ENCODE measurements at regions not wholly inside any gene's neighbourhood (a gene's known extent, or its start where the extent isn't known, plus 50 kb on each side); places are given as distances from the start of the nearest gene placed in this dataset.

DNA sequence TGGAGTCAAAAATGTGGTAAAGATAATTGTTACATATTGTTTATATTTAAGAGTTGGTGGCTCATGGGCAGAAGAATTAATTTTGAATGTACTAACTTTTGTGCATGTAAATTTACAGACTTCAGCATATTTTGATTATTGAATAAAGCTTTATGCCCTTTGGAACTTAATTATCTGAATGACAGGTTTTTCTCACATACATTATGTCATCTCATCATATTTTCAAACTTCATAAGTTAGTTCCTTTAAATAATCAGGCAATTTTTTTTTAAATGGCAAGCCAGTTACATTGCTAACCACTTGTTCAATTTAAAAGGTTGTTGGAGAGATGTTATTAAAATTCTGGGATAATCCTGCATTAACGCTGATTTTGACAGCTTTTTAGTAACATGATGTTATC lies 184.6 kb upstream of the EDIL3 start:
- no peak overlapping the region for H3K27ac Mint-ChIP-seq
- H3K9me3 Mint-ChIP-seq: no peaks in the 10 kb centered on the region
- no peak overlapping the region for H3K4me3 Mint-ChIP-seq
- no peaks in the 10 kb centered on the region for H3K4me1 Mint-ChIP-seq (ENCODE audit: low read depth)
- H3K27me3 Mint-ChIP-seq (ENCODE audit: low read depth): no peaks in the 10 kb centered on the region
- no peaks in the 10 kb centered on the region for H3K36me3 Mint-ChIP-seq (ENCODE audit: low read depth)

- Mint-ChIP-seq H3K9me3 (no peaks in the 10 kb centered on the region), H3K4me1 (ENCODE audit: low read depth) (no peaks in the 10 kb centered on the region)
Observed at GRCh38 chr5:84568171-84568570, 183.5 kb upstream of the EDIL3 start.

GRCh38 chr5:84565866-84566265 lies 181.2 kb upstream of the EDIL3 start:
- no peak overlapping the region for H3K4me3 Mint-ChIP-seq
- H3K27me3 Mint-ChIP-seq (ENCODE audit: low read depth): no peaks in the 10 kb centered on the region
- no peak overlapping the region for H3K27ac Mint-ChIP-seq
- no peaks in the 10 kb centered on the region for H3K9me3 Mint-ChIP-seq
- H3K4me1 Mint-ChIP-seq (ENCODE audit: low read depth): no peaks in the 10 kb centered on the region
- H3K36me3 Mint-ChIP-seq (ENCODE audit: low read depth): no peaks in the 10 kb centered on the region

More at GRCh38 chr5:84568171-84568570, 183.5 kb upstream of the EDIL3 start:
- Mint-ChIP-seq H3K27ac (no peak overlapping the region), H3K27me3 (ENCODE audit: low read depth) (no peaks in the 10 kb centered on the region), H3K4me3 (no peak overlapping the region), H3K36me3 (ENCODE audit: low read depth) (no peaks in the 10 kb centered on the region)

DNA sequence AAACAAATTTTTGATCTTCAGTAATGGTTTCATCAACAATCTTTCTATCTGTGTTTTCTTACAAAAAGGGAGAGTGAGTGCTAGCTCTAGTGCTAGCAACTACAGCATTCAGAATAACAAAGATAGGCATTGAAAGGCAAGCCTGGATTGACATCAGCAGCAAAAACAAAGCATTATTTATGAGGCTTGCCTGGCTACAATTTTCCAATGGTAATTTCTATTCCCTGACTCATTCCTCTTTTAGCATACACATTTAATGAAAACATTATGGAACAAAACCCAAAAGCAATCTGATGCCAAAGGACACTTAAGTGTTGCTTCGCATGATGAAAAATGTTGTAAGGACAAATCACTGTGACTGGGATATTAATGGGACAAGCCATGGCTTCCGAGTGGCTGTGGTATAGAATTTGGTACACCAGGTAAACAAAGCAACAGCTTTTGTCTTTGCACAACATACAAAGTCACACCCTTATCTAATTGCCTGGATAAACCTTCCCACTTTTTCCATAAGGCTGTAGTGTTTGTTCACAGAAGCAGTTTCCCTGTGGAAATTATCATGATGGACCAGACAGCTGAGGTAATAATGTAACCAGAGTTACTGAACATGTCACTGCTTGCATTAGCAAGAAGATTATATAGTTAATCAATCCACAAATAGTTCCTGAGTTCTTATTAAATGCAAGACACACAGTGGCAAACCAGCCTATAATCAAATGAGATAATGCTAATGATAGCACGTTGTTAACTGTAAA lies 179.8 kb upstream of the EDIL3 start:
- Mint-ChIP-seq H3K27me3 (ENCODE audit: low read depth) (no peaks in the 10 kb centered on the region), H3K4me1 (ENCODE audit: low read depth) (no peaks in the 10 kb centered on the region), H3K9me3 (no peaks in the 10 kb centered on the region), H3K27ac (no peak overlapping the region), H3K36me3 (ENCODE audit: low read depth) (no peaks in the 10 kb centered on the region), H3K4me3 (no peak overlapping the region)

GRCh38 chr5:84550222-84550621 lies 165.5 kb upstream of the EDIL3 start:
- Mint-ChIP-seq H3K36me3 (ENCODE audit: low read depth) (no peaks in the 10 kb centered on the region), H3K27me3 (ENCODE audit: low read depth) (no peaks in the 10 kb centered on the region), H3K27ac (no peak overlapping the region), H3K4me1 (ENCODE audit: low read depth) (no peaks in the 10 kb centered on the region), H3K4me3 (no peak overlapping the region), H3K9me3 (peaks cover 5% of the 10 kb centered on the region)

DNA sequence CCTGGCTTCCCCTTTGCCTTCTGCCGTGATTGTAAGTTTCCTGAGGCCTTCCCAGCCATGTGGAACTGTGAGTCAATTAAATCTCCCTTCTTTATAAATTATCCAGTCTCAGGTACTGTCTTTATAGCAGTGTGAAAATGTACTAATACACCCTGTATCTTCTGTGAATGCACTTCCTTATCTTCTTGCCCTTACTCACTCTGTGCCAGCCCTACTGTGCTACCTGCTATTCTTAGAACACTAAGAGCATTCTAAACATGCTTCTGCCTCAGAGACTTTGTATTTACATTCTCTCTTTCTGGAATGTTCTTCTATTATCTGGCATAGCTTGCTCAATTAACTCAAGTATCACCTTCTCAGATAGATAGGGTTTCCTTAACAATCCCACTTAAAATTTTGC lies 164.4 kb upstream of the EDIL3 start:
- no peak overlapping the region for H3K4me3 Mint-ChIP-seq
- no peak overlapping the region for H3K27ac Mint-ChIP-seq
- H3K27me3 Mint-ChIP-seq (ENCODE audit: low read depth): no peaks in the 10 kb centered on the region
- no peaks in the 10 kb centered on the region for H3K4me1 Mint-ChIP-seq (ENCODE audit: low read depth)
- no peaks in the 10 kb centered on the region for H3K36me3 Mint-ChIP-seq (ENCODE audit: low read depth)
- H3K9me3 Mint-ChIP-seq: no peaks in the 10 kb centered on the region

DNA sequence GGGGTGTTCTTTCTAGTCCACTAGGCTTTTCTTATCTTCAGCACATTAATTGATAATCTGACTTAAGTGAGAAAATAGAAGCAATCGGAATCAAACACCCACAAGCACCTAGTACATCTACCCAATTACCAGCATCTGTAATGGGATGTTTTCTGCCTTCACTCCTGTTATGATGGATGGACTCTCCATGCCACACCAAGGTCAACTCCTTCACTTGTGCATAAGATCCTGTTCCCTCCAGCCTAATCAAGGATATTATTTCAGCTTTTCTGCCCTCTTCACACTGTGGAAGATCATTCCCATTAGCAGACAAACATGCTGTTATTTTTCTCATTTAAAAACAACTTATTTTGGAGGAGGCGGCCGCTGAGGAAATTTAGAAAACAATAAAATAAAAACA lies 162.0 kb upstream of the EDIL3 start:
- H3K4me3 Mint-ChIP-seq: no peak overlapping the region
- H3K27ac Mint-ChIP-seq: no peak overlapping the region
- H3K36me3 Mint-ChIP-seq (ENCODE audit: low read depth): no peaks in the 10 kb centered on the region
- no peaks in the 10 kb centered on the region for H3K4me1 Mint-ChIP-seq (ENCODE audit: low read depth)
- no peaks in the 10 kb centered on the region for H3K9me3 Mint-ChIP-seq
- H3K27me3 Mint-ChIP-seq (ENCODE audit: low read depth): no peaks in the 10 kb centered on the region

DNA sequence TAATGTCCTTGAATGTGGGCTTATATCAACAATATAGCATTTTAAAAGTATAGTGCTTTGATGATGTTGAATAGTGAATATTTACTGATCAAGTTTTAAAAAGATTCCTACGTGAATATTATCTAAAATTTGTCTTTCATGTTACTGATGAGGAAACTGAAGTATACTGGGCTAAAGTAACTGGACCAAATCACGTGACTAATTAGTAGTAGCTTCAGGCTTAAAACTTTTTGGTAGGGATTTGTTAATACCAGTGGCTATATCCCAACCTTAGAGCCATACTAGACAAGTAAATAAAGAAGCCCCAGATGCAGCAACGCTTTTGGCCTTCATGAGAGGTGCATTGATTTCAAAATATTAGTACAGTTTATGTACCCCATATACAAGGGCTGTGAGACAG lies 152.1 kb upstream of the EDIL3 start:
- no peaks in the 10 kb centered on the region for H3K9me3 Mint-ChIP-seq
- H3K27ac Mint-ChIP-seq: no peak overlapping the region
- H3K4me1 Mint-ChIP-seq (ENCODE audit: low read depth): no peaks in the 10 kb centered on the region
- H3K4me3 Mint-ChIP-seq: no peak overlapping the region
- no peaks in the 10 kb centered on the region for H3K27me3 Mint-ChIP-seq (ENCODE audit: low read depth)
- H3K36me3 Mint-ChIP-seq (ENCODE audit: low read depth): no peaks in the 10 kb centered on the region

DNA sequence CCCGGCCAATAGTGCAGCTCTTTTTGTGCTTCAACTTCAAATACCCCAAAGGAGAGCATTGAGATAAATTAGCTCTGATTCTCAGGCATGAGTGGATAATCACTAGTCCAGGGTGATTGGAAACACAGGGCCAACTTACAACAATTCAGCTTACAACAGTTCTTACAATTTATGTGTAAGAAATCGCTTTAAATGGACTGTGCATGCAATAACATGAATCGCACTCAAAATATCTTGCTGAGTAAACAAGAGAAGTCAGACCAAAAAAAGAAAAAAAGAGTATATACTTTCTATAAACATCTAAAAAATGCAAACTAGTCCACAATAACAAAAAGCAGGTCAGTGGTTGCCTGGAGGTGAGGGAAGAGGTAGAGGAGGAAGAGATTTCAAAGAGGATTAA lies 150.6 kb upstream of the EDIL3 start:
- H3K4me1 Mint-ChIP-seq (ENCODE audit: low read depth): no peaks in the 10 kb centered on the region
- H3K9me3 Mint-ChIP-seq: no peaks in the 10 kb centered on the region
- H3K4me3 Mint-ChIP-seq: no peak overlapping the region
- no peak overlapping the region for H3K27ac Mint-ChIP-seq
- H3K27me3 Mint-ChIP-seq (ENCODE audit: low read depth): no peaks in the 10 kb centered on the region
- no peaks in the 10 kb centered on the region for H3K36me3 Mint-ChIP-seq (ENCODE audit: low read depth)

DNA sequence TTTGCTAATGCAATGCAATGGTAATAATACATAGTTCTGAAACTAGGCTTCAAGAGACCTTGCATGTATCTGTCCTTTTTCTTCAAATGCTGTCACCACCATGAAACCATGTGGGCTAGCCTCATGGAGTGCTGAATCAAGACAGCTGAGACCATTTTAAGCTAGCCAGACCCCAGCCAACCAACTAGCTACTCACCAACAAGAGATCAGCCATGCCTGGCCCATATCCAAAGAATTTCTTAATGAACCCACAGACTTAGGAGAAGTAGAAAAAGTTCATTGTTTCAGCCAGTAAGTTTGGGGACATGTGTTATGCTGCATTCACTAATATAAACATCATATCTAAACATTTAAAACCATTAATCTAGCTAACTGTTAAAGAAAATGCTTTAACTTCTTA lies 139.8 kb upstream of the EDIL3 start:
- H3K4me3 Mint-ChIP-seq: no peak overlapping the region
- no peak overlapping the region for H3K27ac Mint-ChIP-seq
- H3K36me3 Mint-ChIP-seq (ENCODE audit: low read depth): no peaks in the 10 kb centered on the region
- H3K4me1 Mint-ChIP-seq (ENCODE audit: low read depth): no peaks in the 10 kb centered on the region
- H3K9me3 Mint-ChIP-seq: no peaks in the 10 kb centered on the region
- H3K27me3 Mint-ChIP-seq (ENCODE audit: low read depth): no peaks in the 10 kb centered on the region

DNA sequence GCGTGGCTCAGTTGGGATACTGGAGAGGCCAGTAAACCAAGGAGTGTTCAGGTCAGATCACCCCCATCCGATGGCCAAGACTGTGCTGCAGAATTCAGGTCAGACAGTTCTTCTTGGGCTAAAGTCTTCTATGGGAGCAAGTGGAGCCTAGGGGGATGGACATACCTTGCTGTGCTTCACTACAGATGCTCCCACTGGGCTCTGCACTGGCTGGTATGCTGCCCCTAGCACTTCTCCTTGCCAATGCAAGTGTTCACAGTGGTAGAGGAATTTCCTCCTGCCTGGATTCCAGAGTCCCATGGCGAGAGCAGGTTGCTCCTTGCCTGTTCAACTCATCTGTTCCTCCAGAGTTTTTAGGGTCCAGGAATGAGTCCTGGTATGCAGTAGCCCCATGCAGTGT lies 134.2 kb upstream of the EDIL3 start:
- Mint-ChIP-seq H3K4me1 (ENCODE audit: low read depth) (no peaks in the 10 kb centered on the region), H3K9me3 (peaks cover 3% of the 10 kb centered on the region), H3K36me3 (ENCODE audit: low read depth) (no peaks in the 10 kb centered on the region), H3K4me3 (no peak overlapping the region), H3K27me3 (ENCODE audit: low read depth) (no peaks in the 10 kb centered on the region), H3K27ac (no peak overlapping the region)

DNA sequence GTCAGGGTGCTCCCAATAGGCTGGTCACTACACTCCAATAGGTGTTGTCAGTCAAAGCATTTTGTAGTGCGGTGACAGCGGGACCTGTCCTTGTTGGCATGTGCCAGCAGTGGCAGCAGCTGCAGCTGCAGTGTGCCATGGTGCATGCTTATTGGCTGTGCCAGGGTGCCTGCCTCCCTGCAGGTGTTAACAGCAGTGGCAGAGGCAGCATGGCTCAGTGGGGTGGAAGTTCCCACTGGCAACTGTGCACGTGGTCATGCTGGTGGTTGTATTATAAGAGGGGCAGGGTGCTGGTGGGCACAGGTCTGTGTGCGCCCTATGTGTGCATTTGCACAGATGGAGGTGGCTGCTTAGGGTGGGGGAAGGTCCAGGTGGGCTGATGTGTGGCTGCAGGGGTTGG lies 133.7 kb upstream of the EDIL3 start:
- no peaks in the 10 kb centered on the region for H3K27me3 Mint-ChIP-seq (ENCODE audit: low read depth)
- H3K27ac Mint-ChIP-seq: no peak overlapping the region
- H3K4me3 Mint-ChIP-seq: no peak overlapping the region
- H3K9me3 Mint-ChIP-seq: peaks cover 3% of the 10 kb centered on the region
- no peaks in the 10 kb centered on the region for H3K4me1 Mint-ChIP-seq (ENCODE audit: low read depth)
- no peaks in the 10 kb centered on the region for H3K36me3 Mint-ChIP-seq (ENCODE audit: low read depth)

DNA sequence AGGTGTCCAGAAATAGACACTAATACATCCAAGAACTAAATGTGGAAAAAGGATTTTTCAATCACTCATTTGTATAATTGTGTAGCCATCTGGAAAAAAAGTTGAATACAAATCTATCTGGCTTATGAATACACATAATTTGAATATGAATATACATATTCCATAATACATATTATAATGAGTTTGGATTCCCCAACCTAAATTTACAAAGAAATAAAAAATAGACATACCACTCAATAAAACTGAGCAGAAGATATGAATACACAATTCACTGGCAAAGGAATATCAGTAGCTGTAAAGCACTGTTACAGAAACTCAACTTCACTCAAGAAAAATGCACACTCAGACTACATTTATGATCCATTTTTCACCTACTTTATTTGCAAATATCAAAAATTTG lies 121.9 kb upstream of the EDIL3 start:
- no peak overlapping the region for H3K4me3 Mint-ChIP-seq
- H3K27me3 Mint-ChIP-seq (ENCODE audit: low read depth): no peaks in the 10 kb centered on the region
- H3K4me1 Mint-ChIP-seq (ENCODE audit: low read depth): no peaks in the 10 kb centered on the region
- no peaks in the 10 kb centered on the region for H3K36me3 Mint-ChIP-seq (ENCODE audit: low read depth)
- H3K9me3 Mint-ChIP-seq: no peaks in the 10 kb centered on the region
- H3K27ac Mint-ChIP-seq: no peak overlapping the region

- H3K27me3 Mint-ChIP-seq (ENCODE audit: low read depth): no peaks in the 10 kb centered on the region
- no peak overlapping the region for H3K4me3 Mint-ChIP-seq
- H3K36me3 Mint-ChIP-seq (ENCODE audit: low read depth): no peaks in the 10 kb centered on the region
- no peaks in the 10 kb centered on the region for H3K4me1 Mint-ChIP-seq (ENCODE audit: low read depth)
- no peaks in the 10 kb centered on the region for H3K9me3 Mint-ChIP-seq
- no peak overlapping the region for H3K27ac Mint-ChIP-seq
Observed at GRCh38 chr5:84494453-84494852, 109.8 kb upstream of the EDIL3 start.

- no peaks in the 10 kb centered on the region for H3K27me3 Mint-ChIP-seq (ENCODE audit: low read depth)
- no peaks in the 10 kb centered on the region for H3K9me3 Mint-ChIP-seq
- no peaks in the 10 kb centered on the region for H3K4me1 Mint-ChIP-seq (ENCODE audit: low read depth)
- H3K36me3 Mint-ChIP-seq (ENCODE audit: low read depth): no peaks in the 10 kb centered on the region
- H3K27ac Mint-ChIP-seq: no peak overlapping the region
- H3K4me3 Mint-ChIP-seq: no peak overlapping the region
Observed at GRCh38 chr5:84487963-84488362, 103.3 kb upstream of the EDIL3 start.

All from T-helper 1 cell treated with Interleukin-12 subunit alpha and Interleukin-12 subunit beta and Interleukin-4 antibody, amounts not matched to agents 30 μg/mL and 1 μg/mL, for 36 hours (primary cell).